ENCODE measurements at regions not wholly inside any gene's neighbourhood (a gene's known extent, or its start where the extent isn't known, plus 50 kb on each side); places are given as distances from the start of the nearest gene placed in this dataset.
"Not testable (repeated sequence)": the region's sequence is repeated elsewhere in the genome, so short reads cannot be mapped to it uniquely, and the experiment has no call there.

- TF ChIP-seq, protein P1, sequence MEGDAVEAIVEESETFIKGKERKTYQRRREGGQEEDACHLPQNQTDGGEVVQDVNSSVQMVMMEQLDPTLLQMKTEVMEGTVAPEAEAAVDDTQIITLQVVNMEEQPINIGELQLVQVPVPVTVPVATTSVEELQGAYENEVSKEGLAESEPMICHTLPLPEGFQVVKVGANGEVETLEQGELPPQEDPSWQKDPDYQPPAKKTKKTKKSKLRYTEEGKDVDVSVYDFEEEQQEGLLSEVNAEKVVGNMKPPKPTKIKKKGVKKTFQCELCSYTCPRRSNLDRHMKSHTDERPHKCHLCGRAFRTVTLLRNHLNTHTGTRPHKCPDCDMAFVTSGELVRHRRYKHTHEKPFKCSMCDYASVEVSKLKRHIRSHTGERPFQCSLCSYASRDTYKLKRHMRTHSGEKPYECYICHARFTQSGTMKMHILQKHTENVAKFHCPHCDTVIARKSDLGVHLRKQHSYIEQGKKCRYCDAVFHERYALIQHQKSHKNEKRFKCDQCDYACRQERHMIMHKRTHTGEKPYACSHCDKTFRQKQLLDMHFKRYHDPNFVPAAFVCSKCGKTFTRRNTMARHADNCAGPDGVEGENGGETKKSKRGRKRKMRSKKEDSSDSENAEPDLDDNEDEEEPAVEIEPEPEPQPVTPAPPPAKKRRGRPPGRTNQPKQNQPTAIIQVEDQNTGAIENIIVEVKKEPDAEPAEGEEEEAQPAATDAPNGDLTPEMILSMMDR (conservative IDR thresholded peaks at IDR 0.05) = not testable (repeated sequence)
- TF ChIP-seq ZFX (IDR thresholded peaks at IDR 0.05) = not testable (repeated sequence)
Measured at GRCh38 chr2:91742973-91743490, 3051.6 kb downstream of the RPIA start.
